H9 (cell line): ENCODE measurements at regions not wholly inside any gene's neighbourhood (a gene's known extent, or its start where the extent isn't known, plus 50 kb on each side); places are given as distances from the start of the nearest gene placed in this dataset.

ENCODE experiments used
- DNase-seq: peaks from one replicate; pipeline ENCODE4 v3.0.0-alpha.2; 2017
- H2AFZ ChIP-seq: one replicate; pipeline ENCODE4 v1.6.1; 2013; ENCODE audit warnings: mild to moderate bottlenecking, low read length, control low read depth, moderate library complexity
- H2AK5ac ChIP-seq: 2 replicates; pipeline ENCODE4 v1.6.1; 2013; ENCODE audit warnings: low read length, control low read depth, mixed read lengths; ENCODE audit not compliant: insufficient read length
- H2BK120ac ChIP-seq: one replicate; pipeline ENCODE4 v1.6.1; 2013; ENCODE audit warnings: low read depth, mild to moderate bottlenecking, low read length, control low read depth, inconsistent platforms; ENCODE audit not compliant: poor library complexity, severe bottlenecking
- H2BK12ac ChIP-seq: 2 replicates; pipeline ENCODE4 v1.6.1; 2013; ENCODE audit warnings: low read length, control low read depth, mixed read lengths, low read depth; ENCODE audit not compliant: insufficient read length
- H2BK15ac ChIP-seq: 2 replicates; pipeline ENCODE4 v1.6.1; 2013; ENCODE audit warnings: low read depth, low read length, control low read depth
- H2BK20ac ChIP-seq: one replicate; pipeline ENCODE4 v1.6.1; 2013; ENCODE audit warnings: low read depth, mild to moderate bottlenecking, low read length, control low read depth, inconsistent platforms; ENCODE audit not compliant: poor library complexity, severe bottlenecking
- H2BK5ac ChIP-seq: 2 replicates; pipeline ENCODE4 v1.6.1; 2013; ENCODE audit warnings: low read length, control low read depth, mixed read lengths; ENCODE audit not compliant: insufficient read length
- H3K14ac ChIP-seq: 2 replicates; pipeline ENCODE4 v1.6.1; 2013; ENCODE audit warnings: low read length, control low read depth; ENCODE audit not compliant: insufficient read depth
- H3K18ac ChIP-seq: 2 replicates; pipeline ENCODE4 v1.6.1; 2013; ENCODE audit warnings: low read depth, mild to moderate bottlenecking, mixed read lengths, low read length, control low read depth; ENCODE audit not compliant: insufficient read length
- H3K23ac ChIP-seq: 2 replicates; pipeline ENCODE4 v1.6.1; 2013; ENCODE audit warnings: low read length, control low read depth, mixed read lengths, low read depth; ENCODE audit not compliant: insufficient read length
- H3K23me2 ChIP-seq: 2 replicates; pipeline ENCODE4 v1.6.1; 2013; ENCODE audit warnings: low read depth, mild to moderate bottlenecking, mixed read lengths, low read length, control low read depth; ENCODE audit not compliant: insufficient read length, poor library complexity, severe bottlenecking
- H3K27ac ChIP-seq: 2 replicates; pipeline ENCODE4 v1.5.1; 2013; ENCODE audit warnings: low read length, control low read depth, mixed read lengths, low read depth; ENCODE audit not compliant: insufficient read length
- H3K27me3 ChIP-seq: 2 replicates; pipeline ENCODE4 v1.6.1; 2013; ENCODE audit warnings: low read length, control low read depth, inconsistent platforms; ENCODE audit not compliant: insufficient read depth
- H3K4ac ChIP-seq: 2 replicates; pipeline ENCODE4 v1.6.1; 2013; ENCODE audit warnings: low read depth, mild to moderate bottlenecking, control low read depth, inconsistent platforms, low read length, moderate library complexity
- H3K4me1 ChIP-seq: 2 replicates; pipeline ENCODE4 v1.6.1; 2013; ENCODE audit warnings: low read length, control low read depth, inconsistent platforms; ENCODE audit not compliant: insufficient read depth
- H3K4me2 ChIP-seq: 2 replicates; pipeline ENCODE4 v1.6.1; 2013; ENCODE audit warnings: low read length, control low read depth, mixed read lengths; ENCODE audit not compliant: insufficient read length, insufficient read depth
- H3K56ac ChIP-seq: 2 replicates; pipeline ENCODE4 v1.6.1; 2013; ENCODE audit warnings: low read depth, mild to moderate bottlenecking, mixed read lengths, low read length, control low read depth; ENCODE audit not compliant: insufficient read length
- H3K79me1 ChIP-seq: 2 replicates; pipeline ENCODE4 v1.6.1; 2013; ENCODE audit warnings: low read depth, mild to moderate bottlenecking, moderate library complexity, low read length, control low read depth, inconsistent platforms; ENCODE audit not compliant: insufficient read depth, poor library complexity, severe bottlenecking
- H3K79me2 ChIP-seq: 2 replicates; pipeline ENCODE4 v1.6.1; 2013; ENCODE audit warnings: low read length, control low read depth, inconsistent platforms; ENCODE audit not compliant: insufficient read depth
- H3K9ac ChIP-seq: 2 replicates; pipeline ENCODE4 v1.6.1; 2013; ENCODE audit warnings: low read length, control low read depth, mixed read lengths; ENCODE audit not compliant: insufficient read length; ENCODE audit errors: extremely low read depth
- H3K9me3 ChIP-seq: one replicate; pipeline ENCODE4 v1.6.1; 2013; ENCODE audit warnings: low read depth, low read length, inconsistent platforms; ENCODE audit not compliant: control insufficient read depth
- H3T11ph ChIP-seq: one replicate; pipeline ENCODE4 v1.6.1; 2013; ENCODE audit warnings: mild to moderate bottlenecking, low read length, control low read depth, inconsistent platforms
- H4K20me1 ChIP-seq: one replicate; pipeline ENCODE4 v1.6.1; 2013; ENCODE audit not compliant: control insufficient read depth, insufficient read length, insufficient read depth
- H4K5ac ChIP-seq: 2 replicates; pipeline ENCODE4 v1.6.1; 2013; ENCODE audit warnings: low read depth, mild to moderate bottlenecking, mixed read lengths, low read length, control low read depth; ENCODE audit not compliant: insufficient read length
- H4K8ac ChIP-seq: replicated peaks from 2 replicates; pipeline ENCODE4 v1.6.1; 2013; ENCODE audit warnings: low read length, control low read depth, mixed read lengths, low read depth; ENCODE audit not compliant: insufficient read length
- H4K91ac ChIP-seq: 2 replicates; pipeline ENCODE4 v1.6.1; 2013; ENCODE audit warnings: low read depth, mild to moderate bottlenecking, moderate library complexity, mixed read lengths, low read length, control low read depth; ENCODE audit not compliant: insufficient read length
- H3K27ac Mint-ChIP-seq, 3 experiments: 2 replicates in 2 of 3; 3 replicates in 1 of 3; pipeline ENCODE4 v1.8.0; 2020 to 2021; ENCODE audit warnings: mixed read lengths in 3 of 3, mild to moderate bottlenecking in 1 of 3, moderate library complexity in 1 of 3
- H3K27me3 Mint-ChIP-seq: 2 replicates; pipeline ENCODE4 v1.8.0; 2021; ENCODE audit warnings: low read depth, mild to moderate bottlenecking, moderate library complexity, mixed read lengths
- H3K36me3 Mint-ChIP-seq, 3 experiments: 2 replicates in 2 of 3; 3 replicates in 1 of 3; pipeline ENCODE4 v1.8.0; 2020 to 2021; ENCODE audit warnings: low read depth in 3 of 3, mixed read lengths in 3 of 3; ENCODE audit not compliant: insufficient read depth in 1 of 3
- H3K4me1 Mint-ChIP-seq, 2 experiments: 2 replicates each; pipeline ENCODE4 v1.8.0; 2020; ENCODE audit warnings: mixed read lengths in 2 of 2
- H3K4me3 Mint-ChIP-seq, 2 experiments: 2 replicates in 1 of 2; 3 replicates in 1 of 2; pipeline ENCODE4 v1.8.0; 2020 to 2021; ENCODE audit warnings: mild to moderate bottlenecking in 2 of 2, mixed read lengths in 2 of 2, moderate library complexity in 1 of 2
- H3K9me3 Mint-ChIP-seq, 2 experiments: 2 replicates in 1 of 2; 3 replicates in 1 of 2; pipeline ENCODE4 v1.8.0; 2020; ENCODE audit warnings: mild to moderate bottlenecking in 2 of 2, mixed read lengths in 2 of 2, moderate library complexity in 1 of 2
- CTCF ChIP-seq: fragments of 200-600 bp; sonication (generic); conservative IDR thresholded peaks from 3 replicates; pipeline ENCODE4 v1.8.0; 2021; ENCODE audit warnings: antibody characterized with exemption, mild to moderate bottlenecking
- WGBS: extraction: QIAGEN DNeasy Blood & Tissue Kit; methylation state at CpG from one replicate; pipeline ENCODE4 v1.1.7; 2013; ENCODE audit warnings: missing lambda C conversion rate, low lambda C conversion rate, mixed read lengths; ENCODE audit not compliant: insufficient read length; ENCODE audit errors: extremely low coverage; 5-methylcytosine and 5-hydroxymethylcytosine counted together

DNA sequence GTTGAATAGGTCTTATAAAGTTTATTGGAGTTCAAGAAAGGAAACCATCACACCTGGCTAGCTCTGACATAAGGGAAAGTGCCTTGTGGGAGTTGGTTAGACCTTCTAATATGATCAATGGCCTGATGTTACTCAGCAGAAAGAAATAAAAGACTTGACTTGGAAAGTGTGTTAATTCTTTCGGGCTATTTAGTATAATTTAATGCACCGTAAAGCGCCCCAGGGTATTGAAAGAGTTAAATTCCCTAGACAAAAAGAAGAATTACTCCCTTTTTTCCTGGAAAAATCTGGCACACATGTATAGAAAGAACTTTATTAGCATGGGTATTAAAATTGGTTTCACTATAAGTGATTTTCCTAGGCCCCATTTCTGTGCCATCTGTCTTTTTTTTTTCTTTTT lies 1125.7 kb upstream of the FLRT2 start:
- Histone ChIP-seq H4K8ac (no peak overlapping the region), H4K5ac (no peak overlapping the region), H3K27ac (no peak overlapping the region), H4K20me1 (no peaks in the 10 kb centered on the region), H3K23ac (no peak overlapping the region), H4K91ac (no peak overlapping the region), H3K79me1 (no peaks in the 10 kb centered on the region), H3K9me3 (no peaks in the 10 kb centered on the region), H3T11ph (no peak overlapping the region), H3K4ac (no peak overlapping the region), H2BK15ac (no peak overlapping the region), H3K23me2 (no peaks in the 10 kb centered on the region), H3K4me2 (no peak overlapping the region), H2AK5ac (no peak overlapping the region), H2BK5ac (no peak overlapping the region), H3K18ac (no peak overlapping the region), H3K79me2 (no peaks in the 10 kb centered on the region), H3K56ac (no peak overlapping the region), H3K27me3 (no peaks in the 10 kb centered on the region; the same call in 1 of the 2 replicates), H2BK12ac (no peak overlapping the region), H2AFZ (no peak overlapping the region), H3K9ac (no peak overlapping the region), H3K14ac (no peak overlapping the region), H2BK120ac (no peak overlapping the region), H2BK20ac (no peak overlapping the region), H3K4me1 (peaks cover 2% of the 10 kb centered on the region; the same call in 1 of the 2 replicates)
- Mint-ChIP-seq H3K9me3 (peaks cover 3% of the 10 kb centered on the region in 2 experiments; a peak in 4 of 5 replicates), H3K36me3 (peaks cover 0 to 6% (median 1%) of the 10 kb centered on the region in 3 experiments; a peak in 3 of 7 replicates), H3K4me1 (peaks cover 18 to 19% of the 10 kb centered on the region in 2 experiments), H3K4me3 (no peak overlapping the region), H3K27me3 (no peaks in the 10 kb centered on the region), H3K27ac (peak overlapping the region in 1 of 3 experiments; percentile 38; a peak in 1 of 7 replicates)
- no peak for TF ChIP-seq CTCF
- DNase-seq, result no peak
- WGBS, result no CpG with 5 or more reads among the region's 3 CpGs
